HepG2 (cell line): ENCODE measurements at regions not wholly inside any gene's neighbourhood (a gene's known extent, or its start where the extent isn't known, plus 50 kb on each side); places are given as distances from the start of the nearest gene placed in this dataset.

Source experiments
- ATAC-seq: fragments of 200-7000 bp; cut with Tn5 transposase; 3 replicates; pipeline ENCODE4 v1.9.1; 2020; ENCODE audit warnings: mild to moderate bottlenecking, moderate library complexity
- BruUV-seq: library from RNA; stranded (reverse); fragments of 400-500 nt; replicated peaks from 2 replicates; lab custom pipeline; 2021; lab: Mats Ljungman, UMichigan
- CTCF ChIA-PET: fragments of 300-600 bp; formaldehyde crosslinking; extraction: SDS; loops from one replicate; lab custom pipeline; 2021; ENCODE audit warnings: low total read pairs, inconsistent platforms, low intra/inter-chr PET ratio; lab: Yijun Ruan, JAX
- POLR2A ChIA-PET: fragments of 350-600 bp; sonication (Branson Sonifier 250); formaldehyde crosslinking; loops from one replicate; lab custom pipeline; 2020; ENCODE audit warnings: antibody characterized with exemption, inconsistent platforms; lab: Yijun Ruan, JAX
- DNase-seq: peaks from one replicate; pipeline ENCODE4 v3.0.0-alpha.2; 2015; ENCODE audit warnings: low spot score
- FAIRE-seq: peaks from 3 replicates; lab custom pipeline; 2011; peaks lifted over from hg19 to GRCh38; lab: Jason Lieb, UNC
- H2AFZ ChIP-seq: one replicate; pipeline ENCODE4 v1.6.1; 2011; ENCODE audit warnings: low read length, inconsistent platforms
- H3K27ac ChIP-seq: fragments of 300-600 bp; 3 replicates; pipeline ENCODE4 v1.8.0; 2011; ENCODE audit warnings: mixed run types, mild to moderate bottlenecking, mixed read lengths, low read length, inconsistent platforms; ENCODE audit not compliant: insufficient read depth; ENCODE audit errors: extremely low read length
- H3K27me3 ChIP-seq, 2 experiments: fragments of 200-600 bp in 1 of 2; 2 replicates in 1 of 2; 3 replicates in 1 of 2; pipeline versions ENCODE4 v1.6.0 to v1.8.0; 2011; ENCODE audit warnings: low read length in 2 of 2, mild to moderate bottlenecking in 2 of 2, moderate library complexity in 2 of 2, inconsistent platforms in 1 of 2; ENCODE audit not compliant: insufficient read depth in 2 of 2, control insufficient read depth in 1 of 2
- H3K36me3 ChIP-seq, 2 experiments: fragments of 200-600 bp in 1 of 2; replicated peaks in 1 of 2; 2 replicates in 1 of 2; 3 replicates in 1 of 2; pipeline versions ENCODE4 v1.5.1 to v1.8.0; 2011; ENCODE audit warnings: low read length in 2 of 2, inconsistent platforms in 1 of 2; ENCODE audit not compliant: insufficient read depth in 2 of 2, control insufficient read depth in 1 of 2
- H3K4me1 ChIP-seq: 2 replicates; pipeline ENCODE4 v1.5.1; 2012; ENCODE audit warnings: low read length, inconsistent platforms; ENCODE audit not compliant: insufficient read depth
- H3K4me2 ChIP-seq: 2 replicates; pipeline ENCODE4 v1.6.0; 2011; ENCODE audit warnings: low read depth, low read length, inconsistent platforms
- H3K4me3 ChIP-seq, 3 experiments: fragments of 200-600 bp in 1 of 3; sonication (generic), shearing (Covaris generic) in 1 of 3; replicated peaks in 1 of 3; 2 replicates each; pipeline ENCODE4 v1.5.1; 2011 to 2016; ENCODE audit warnings: low read length in 3 of 3, inconsistent platforms in 2 of 3, low read depth in 2 of 3, mild to moderate bottlenecking in 2 of 3, control low read depth in 1 of 3, mixed read lengths in 1 of 3; ENCODE audit not compliant: insufficient read depth in 1 of 3
- H3K79me2 ChIP-seq: one replicate; pipeline ENCODE4 v1.6.1; 2011; ENCODE audit warnings: low read length, inconsistent platforms; ENCODE audit not compliant: insufficient read depth
- H3K9ac ChIP-seq: 2 replicates; pipeline ENCODE4 v1.6.0; 2011; ENCODE audit warnings: mild to moderate bottlenecking, low read depth, low read length, inconsistent platforms; ENCODE audit not compliant: insufficient read depth
- H3K9me3 ChIP-seq: 2 replicates; pipeline ENCODE4 v1.5.1; 2012; ENCODE audit warnings: mild to moderate bottlenecking, low read length
- H4K20me1 ChIP-seq: 2 replicates; pipeline ENCODE4 v1.6.0; 2011; ENCODE audit warnings: inconsistent platforms, mild to moderate bottlenecking, low read length, moderate library complexity; ENCODE audit not compliant: insufficient read depth
- ATM ChIP-seq: fragments of 450-650 bp; IDR thresholded peaks from 2 replicates; pipeline ENCODE4 v1.7.1; 2017; ENCODE audit warnings: mild to moderate bottlenecking, borderline replicate concordance
- CBX2 ChIP-seq, 2 experiments: fragments of 200-600 bp in 1 of 2; sonication (generic); formaldehyde crosslinking in 1 of 2; IDR thresholded peaks; 2 replicates each; pipeline versions ENCODE4 v1.7.0 to v1.8.1; 2018 to 2022; ENCODE audit warnings: low read depth in 2 of 2, low read length in 1 of 2, mild to moderate bottlenecking in 1 of 2, missing genetic modification reagents in 1 of 2
- PHF21A ChIP-seq: sonication (generic); formaldehyde crosslinking; IDR thresholded peaks from 2 replicates; pipeline ENCODE4 v1.5.0; 2020; ENCODE audit warnings: mild to moderate bottlenecking, missing genetic modification reagents
- STAT5B ChIP-seq: sonication (generic); formaldehyde crosslinking; IDR thresholded peaks from 2 replicates; pipeline ENCODE4 v1.4.0; 2020; ENCODE audit warnings: missing genetic modification reagents
- ZNF652 ChIP-seq: IDR thresholded peaks from 2 replicates; pipeline ENCODE4 v1.6.1; 2016; ENCODE audit warnings: low read depth, borderline replicate concordance
- WGBS: methylation state at CpG from one replicate; pipeline ENCODE4 v1.1.6; 2017; ENCODE audit warnings: low lambda C conversion rate; 5-methylcytosine and 5-hydroxymethylcytosine counted together
- in situ Hi-C: cut with HindIII; loops from 2 replicates; pipeline ENCODE4 v1.10.0; 2017; ENCODE audit warnings: low pct_unique_long_range_greater_than_20kb; ENCODE audit not compliant: extremely low pct_ligation_motif_present
- intact Hi-C: fragments of 100-400 bp; cut with micrococcal nuclease; formaldehyde crosslinking; loops from one replicate; pipeline ENCODE4 v1.10.0; 2022; ENCODE audit not compliant: unreplicated experiment
- TF ChIP-seq, protein P1 (sequence below): sonication (generic); formaldehyde crosslinking; IDR thresholded peaks from 2 replicates; pipeline ENCODE4 v1.4.0; 2020; ENCODE audit warnings: missing genetic modification reagents
- TF ChIP-seq, protein P2 (sequence below): sonication (generic); formaldehyde crosslinking; IDR thresholded peaks from one replicate; pipeline ENCODE4 v1.5.1; 2020; ENCODE audit warnings: mild to moderate bottlenecking, missing genetic modification reagents; ENCODE audit errors: not compliant biosample characterization

GRCh38 chr3:64888840-64889392, 201.1 kb upstream of the ADAMTS9 start:
- Histone ChIP-seq H4K20me1 (no peaks in the 10 kb centered on the region), H3K79me2 (no peaks in the 10 kb centered on the region), H3K36me3 (no peaks in the 10 kb centered on the region), H2AFZ (no peak overlapping the region), H3K27me3 (peaks cover 0 to 1% of the 10 kb centered on the region in 2 experiments; a peak in 1 of 5 replicates), H3K27ac (no peak overlapping the region), H3K4me3 (no peak overlapping the region), H3K9me3 (no peaks in the 10 kb centered on the region), H3K9ac (no peak overlapping the region), H3K4me2 (no peak overlapping the region), H3K4me1 (no peaks in the 10 kb centered on the region)
- WGBS = 17% methylated on average over 3 of the region's 3 CpGs
- FAIRE-seq (no peak), DNase-seq (no peak), ATAC-seq (no peak)
- TF ChIP-seq CBX2 (IDR thresholded peaks at IDR 0.05; ENCODE audit: low read depth, low read length) (no peak), CBX2 (CRISPR knock-in tag; IDR thresholded peaks at IDR 0.05; ENCODE audit: low read depth) (no peak), ZNF652 (CRISPR knock-in tag) (no peak), PHF21A (CRISPR knock-in tag) (no peak), STAT5B (CRISPR knock-in tag) (no peak)
- TF ChIP-seq, protein P1, sequence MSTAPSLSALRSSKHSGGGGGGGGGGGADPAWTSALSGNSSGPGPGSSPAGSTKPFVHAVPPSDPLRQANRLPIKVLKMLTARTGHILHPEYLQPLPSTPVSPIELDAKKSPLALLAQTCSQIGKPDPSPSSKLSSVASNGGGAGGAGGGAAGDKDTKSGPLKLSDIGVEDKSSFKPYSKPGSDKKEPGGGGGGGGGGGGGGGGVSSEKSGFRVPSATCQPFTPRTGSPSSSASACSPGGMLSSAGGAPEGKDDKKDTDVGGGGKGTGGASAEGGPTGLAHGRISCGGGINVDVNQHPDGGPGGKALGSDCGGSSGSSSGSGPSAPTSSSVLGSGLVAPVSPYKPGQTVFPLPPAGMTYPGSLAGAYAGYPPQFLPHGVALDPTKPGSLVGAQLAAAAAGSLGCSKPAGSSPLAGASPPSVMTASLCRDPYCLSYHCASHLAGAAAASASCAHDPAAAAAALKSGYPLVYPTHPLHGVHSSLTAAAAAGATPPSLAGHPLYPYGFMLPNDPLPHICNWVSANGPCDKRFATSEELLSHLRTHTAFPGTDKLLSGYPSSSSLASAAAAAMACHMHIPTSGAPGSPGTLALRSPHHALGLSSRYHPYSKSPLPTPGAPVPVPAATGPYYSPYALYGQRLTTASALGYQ (CRISPR knock-in tag) = no peak
- intact Hi-C loops = no loop called here
- in situ Hi-C loops = no loop called here
- ChIA-PET POLR2A (no interaction called here), CTCF (no interaction called here)
- BruUV-seq = no TSS peak

DNA sequence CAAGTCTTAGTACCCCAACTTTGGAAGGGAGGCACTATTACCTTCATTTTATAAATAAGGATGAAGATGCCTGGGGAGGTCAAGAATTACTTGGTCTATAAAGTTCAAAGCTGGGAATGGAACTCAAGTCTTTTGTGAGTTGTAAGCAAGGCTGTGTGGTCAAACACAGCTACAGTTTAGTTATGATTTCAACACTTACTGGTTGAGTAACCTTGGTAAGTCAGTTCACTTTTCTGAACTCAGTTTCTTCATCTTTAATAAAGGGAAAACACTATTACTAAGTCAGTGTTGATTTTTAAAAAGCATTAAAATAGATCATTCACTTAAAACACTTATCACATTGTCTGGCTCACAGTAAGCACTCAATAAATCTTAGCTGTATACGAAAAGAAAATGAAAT, 200.4 kb upstream of the ADAMTS9 start:
- Histone ChIP-seq H2AFZ (no peak overlapping the region), H3K4me3 (no peak overlapping the region), H3K79me2 (no peaks in the 10 kb centered on the region), H3K36me3 (no peaks in the 10 kb centered on the region), H4K20me1 (no peaks in the 10 kb centered on the region), H3K4me1 (no peaks in the 10 kb centered on the region), H3K9me3 (no peaks in the 10 kb centered on the region), H3K27me3 (peaks cover 0 to 1% of the 10 kb centered on the region in 2 experiments; a peak in 1 of 5 replicates), H3K9ac (no peak overlapping the region), H3K27ac (no peak overlapping the region), H3K4me2 (no peak overlapping the region)
- DNase-seq (no peak), FAIRE-seq (no peak), ATAC-seq (no peak)
- POLR2A ChIA-PET = no interaction called here
- 7% methylated on average over 1 of the region's 1 CpG for WGBS
- CTCF ChIA-PET = no interaction called here
- intact Hi-C loops = no loop called here
- BruUV-seq = no TSS peak
- in situ Hi-C loops = no loop called here
- no peak for TF ChIP-seq ATM
- TF ChIP-seq, protein P2, sequence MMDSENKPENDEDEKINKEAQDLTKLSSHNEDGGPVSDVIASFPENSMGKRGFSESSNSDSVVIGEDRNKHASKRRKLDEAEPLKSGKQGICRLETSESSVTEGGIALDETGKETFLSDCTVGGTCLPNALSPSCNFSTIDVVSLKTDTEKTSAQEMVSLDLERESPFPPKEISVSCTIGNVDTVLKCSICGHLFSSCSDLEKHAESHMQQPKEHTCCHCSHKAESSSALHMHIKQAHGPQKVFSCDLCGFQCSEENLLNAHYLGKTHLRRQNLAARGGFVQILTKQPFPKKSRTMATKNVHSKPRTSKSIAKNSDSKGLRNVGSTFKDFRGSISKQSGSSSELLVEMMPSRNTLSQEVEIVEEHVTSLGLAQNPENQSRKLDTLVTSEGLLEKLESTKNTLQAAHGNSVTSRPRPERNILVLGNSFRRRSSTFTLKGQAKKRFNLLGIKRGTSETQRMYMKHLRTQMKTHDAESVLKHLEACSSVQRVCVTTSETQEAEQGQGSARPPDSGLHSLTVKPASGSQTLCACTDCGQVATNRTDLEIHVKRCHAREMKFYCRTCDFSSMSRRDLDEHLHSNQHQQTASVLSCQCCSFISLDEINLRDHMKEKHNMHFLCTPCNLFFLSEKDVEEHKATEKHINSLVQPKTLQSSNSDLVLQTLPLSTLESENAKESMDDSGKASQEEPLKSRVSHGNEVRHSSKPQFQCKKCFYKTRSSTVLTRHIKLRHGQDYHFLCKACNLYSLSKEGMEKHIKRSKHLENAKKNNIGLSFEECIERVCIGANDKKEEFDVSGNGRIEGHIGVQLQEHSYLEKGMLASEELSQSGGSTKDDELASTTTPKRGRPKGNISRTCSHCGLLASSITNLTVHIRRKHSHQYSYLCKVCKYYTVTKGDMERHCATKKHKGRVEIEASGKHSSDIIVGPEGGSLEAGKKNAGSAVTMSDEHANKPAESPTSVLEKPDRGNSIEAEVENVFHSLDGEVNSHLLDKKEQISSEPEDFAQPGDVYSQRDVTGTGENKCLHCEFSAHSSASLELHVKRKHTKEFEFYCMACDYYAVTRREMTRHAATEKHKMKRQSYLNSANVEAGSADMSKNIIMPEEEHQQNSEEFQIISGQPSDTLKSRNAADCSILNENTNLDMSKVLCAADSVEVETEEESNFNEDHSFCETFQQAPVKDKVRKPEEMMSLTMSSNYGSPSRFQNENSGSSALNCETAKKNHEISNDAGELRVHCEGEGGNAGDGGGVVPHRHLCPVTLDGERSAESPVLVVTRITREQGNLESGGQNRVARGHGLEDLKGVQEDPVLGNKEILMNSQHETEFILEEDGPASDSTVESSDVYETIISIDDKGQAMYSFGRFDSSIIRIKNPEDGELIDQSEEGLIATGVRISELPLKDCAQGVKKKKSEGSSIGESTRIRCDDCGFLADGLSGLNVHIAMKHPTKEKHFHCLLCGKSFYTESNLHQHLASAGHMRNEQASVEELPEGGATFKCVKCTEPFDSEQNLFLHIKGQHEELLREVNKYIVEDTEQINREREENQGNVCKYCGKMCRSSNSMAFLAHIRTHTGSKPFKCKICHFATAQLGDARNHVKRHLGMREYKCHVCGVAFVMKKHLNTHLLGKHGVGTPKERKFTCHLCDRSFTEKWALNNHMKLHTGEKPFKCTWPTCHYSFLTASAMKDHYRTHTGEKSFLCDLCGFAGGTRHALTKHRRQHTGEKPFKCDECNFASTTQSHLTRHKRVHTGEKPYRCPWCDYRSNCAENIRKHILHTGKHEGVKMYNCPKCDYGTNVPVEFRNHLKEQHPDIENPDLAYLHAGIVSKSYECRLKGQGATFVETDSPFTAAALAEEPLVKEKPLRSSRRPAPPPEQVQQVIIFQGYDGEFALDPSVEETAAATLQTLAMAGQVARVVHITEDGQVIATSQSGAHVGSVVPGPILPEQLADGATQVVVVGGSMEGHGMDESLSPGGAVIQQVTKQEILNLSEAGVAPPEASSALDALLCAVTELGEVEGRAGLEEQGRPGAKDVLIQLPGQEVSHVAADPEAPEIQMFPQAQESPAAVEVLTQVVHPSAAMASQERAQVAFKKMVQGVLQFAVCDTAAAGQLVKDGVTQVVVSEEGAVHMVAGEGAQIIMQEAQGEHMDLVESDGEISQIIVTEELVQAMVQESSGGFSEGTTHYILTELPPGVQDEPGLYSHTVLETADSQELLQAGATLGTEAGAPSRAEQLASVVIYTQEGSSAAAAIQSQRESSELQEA (CRISPR knock-in tag) = no peak
